OCI-LY7 (cell line): ENCODE measurements at regions not wholly inside any gene's neighbourhood (a gene's known extent, or its start where the extent isn't known, plus 50 kb on each side); places are given as distances from the start of the nearest gene placed in this dataset.

Experiments used
- CTCF ChIP-seq: fragments of 200-600 bp; sonication (generic); conservative IDR thresholded peaks from 2 replicates; pipeline ENCODE4 v1.5.1; 2014; ENCODE audit warnings: mild to moderate bottlenecking, antibody characterized with exemption, low read length, moderate library complexity, mixed read lengths
- EZH2phosphoT487 ChIP-seq: fragments of 200-600 bp; sonication (generic); IDR thresholded peaks from 2 replicates; pipeline ENCODE4 v1.6.1; 2018; ENCODE audit warnings: low read depth, borderline replicate concordance, mild to moderate bottlenecking, mixed run types, antibody characterized with exemption, low read length, moderate library complexity, mixed read lengths

- TF ChIP-seq CTCF (no peak), EZH2phosphoT487 (no peak)
Observed at GRCh38 chrX:150038315-150038714, 100.0 kb upstream of the EOLA2 start.
